Osteoblast (primary cell): ENCODE measurements at regions not wholly inside any gene's neighbourhood (a gene's known extent, or its start where the extent isn't known, plus 50 kb on each side); places are given as distances from the start of the nearest gene placed in this dataset.

ENCODE experiments used
- DNase-seq: peaks from one replicate; pipeline ENCODE4 v3.0.0; 2011; ENCODE audit warnings: low spot score, mixed read lengths; ENCODE audit not compliant: insufficient read length; ENCODE audit errors: missing footprints
- H2AFZ ChIP-seq: 2 replicates; pipeline ENCODE4 v1.6.0; 2011; ENCODE audit warnings: mild to moderate bottlenecking, low read length
- H3K27ac ChIP-seq: 2 replicates; pipeline ENCODE4 v1.5.1; 2011; ENCODE audit warnings: mild to moderate bottlenecking, low read depth, low read length, moderate library complexity
- H3K27me3 ChIP-seq: 2 replicates; pipeline ENCODE4 v1.6.0; 2012; ENCODE audit warnings: mild to moderate bottlenecking, control low read depth, inconsistent platforms, low read length, moderate library complexity; ENCODE audit not compliant: insufficient read depth
- H3K36me3 ChIP-seq: 2 replicates; pipeline ENCODE4 v1.5.1; 2011; ENCODE audit warnings: mild to moderate bottlenecking, low read length, control low read depth, moderate library complexity; ENCODE audit not compliant: insufficient read depth
- H3K4me1 ChIP-seq: 2 replicates; pipeline ENCODE4 v1.5.1; 2011; ENCODE audit warnings: mild to moderate bottlenecking, low read length, control low read depth, moderate library complexity; ENCODE audit not compliant: insufficient read depth
- H3K4me2 ChIP-seq: 2 replicates; pipeline ENCODE4 v1.6.0; 2011; ENCODE audit warnings: mild to moderate bottlenecking, low read length; ENCODE audit not compliant: insufficient read depth
- H3K4me3 ChIP-seq: fragments of 200-600 bp; sonication (generic); 3 replicates; pipeline ENCODE4 v1.5.1; 2012; ENCODE audit warnings: mild to moderate bottlenecking, low read length, inconsistent platforms; ENCODE audit not compliant: insufficient read depth
- H3K79me2 ChIP-seq: 2 replicates; pipeline ENCODE4 v1.6.0; 2012; ENCODE audit warnings: mild to moderate bottlenecking, low read length, control low read depth, inconsistent platforms; ENCODE audit not compliant: insufficient read depth
- H3K9me3 ChIP-seq: 2 replicates; pipeline ENCODE4 v1.5.1; 2011; ENCODE audit warnings: low read depth, low read length, control low read depth
- H4K20me1 ChIP-seq: 2 replicates; pipeline ENCODE4 v1.6.0; 2012; ENCODE audit warnings: mild to moderate bottlenecking, low read length, control low read depth; ENCODE audit not compliant: insufficient read depth
- TF ChIP-seq, protein P1 (sequence below): IDR thresholded peaks from 2 replicates; pipeline ENCODE4 v1.5.1; 2011; ENCODE audit warnings: mild to moderate bottlenecking, low read depth, low read length, moderate library complexity; ENCODE audit errors: extremely low read depth

GRCh38 chr4:183563874-183564273 is 59.0 kb downstream of the ING2 start:
- Histone ChIP-seq H3K4me1 (peaks cover 8% of the 10 kb centered on the region), H2AFZ (no peak overlapping the region), H3K9me3 (no peaks in the 10 kb centered on the region), H3K79me2 (no peaks in the 10 kb centered on the region), H3K27me3 (peaks cover 6% of the 10 kb centered on the region), H3K36me3 (no peaks in the 10 kb centered on the region), H3K4me3 (no peak overlapping the region), H4K20me1 (no peaks in the 10 kb centered on the region), H3K4me2 (no peak overlapping the region), H3K27ac (no peak overlapping the region)
- DNase-seq, result peak; percentile 51
- TF ChIP-seq, protein P1, sequence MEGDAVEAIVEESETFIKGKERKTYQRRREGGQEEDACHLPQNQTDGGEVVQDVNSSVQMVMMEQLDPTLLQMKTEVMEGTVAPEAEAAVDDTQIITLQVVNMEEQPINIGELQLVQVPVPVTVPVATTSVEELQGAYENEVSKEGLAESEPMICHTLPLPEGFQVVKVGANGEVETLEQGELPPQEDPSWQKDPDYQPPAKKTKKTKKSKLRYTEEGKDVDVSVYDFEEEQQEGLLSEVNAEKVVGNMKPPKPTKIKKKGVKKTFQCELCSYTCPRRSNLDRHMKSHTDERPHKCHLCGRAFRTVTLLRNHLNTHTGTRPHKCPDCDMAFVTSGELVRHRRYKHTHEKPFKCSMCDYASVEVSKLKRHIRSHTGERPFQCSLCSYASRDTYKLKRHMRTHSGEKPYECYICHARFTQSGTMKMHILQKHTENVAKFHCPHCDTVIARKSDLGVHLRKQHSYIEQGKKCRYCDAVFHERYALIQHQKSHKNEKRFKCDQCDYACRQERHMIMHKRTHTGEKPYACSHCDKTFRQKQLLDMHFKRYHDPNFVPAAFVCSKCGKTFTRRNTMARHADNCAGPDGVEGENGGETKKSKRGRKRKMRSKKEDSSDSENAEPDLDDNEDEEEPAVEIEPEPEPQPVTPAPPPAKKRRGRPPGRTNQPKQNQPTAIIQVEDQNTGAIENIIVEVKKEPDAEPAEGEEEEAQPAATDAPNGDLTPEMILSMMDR, result no peak

GRCh38 chr4:183571350-183571941 is 66.6 kb downstream of the ING2 start:
- no peaks in the 10 kb centered on the region for H4K20me1 ChIP-seq
- no peaks in the 10 kb centered on the region for H3K36me3 ChIP-seq
- peak overlapping the region; percentile 56 for H2AFZ ChIP-seq
- peaks cover 7% of the 10 kb centered on the region for H3K27me3 ChIP-seq
- H3K4me3 ChIP-seq, result peak overlapping the region; percentile 23
- H3K27ac ChIP-seq, result no peak overlapping the region
- peaks cover 7% of the 10 kb centered on the region for H3K4me1 ChIP-seq
- TF ChIP-seq, protein P1, result no peak
- peak overlapping the region; percentile 61 for H3K4me2 ChIP-seq
- no peaks in the 10 kb centered on the region for H3K79me2 ChIP-seq
- H3K9me3 ChIP-seq, result no peaks in the 10 kb centered on the region
- peak; percentile 78 for DNase-seq

DNA sequence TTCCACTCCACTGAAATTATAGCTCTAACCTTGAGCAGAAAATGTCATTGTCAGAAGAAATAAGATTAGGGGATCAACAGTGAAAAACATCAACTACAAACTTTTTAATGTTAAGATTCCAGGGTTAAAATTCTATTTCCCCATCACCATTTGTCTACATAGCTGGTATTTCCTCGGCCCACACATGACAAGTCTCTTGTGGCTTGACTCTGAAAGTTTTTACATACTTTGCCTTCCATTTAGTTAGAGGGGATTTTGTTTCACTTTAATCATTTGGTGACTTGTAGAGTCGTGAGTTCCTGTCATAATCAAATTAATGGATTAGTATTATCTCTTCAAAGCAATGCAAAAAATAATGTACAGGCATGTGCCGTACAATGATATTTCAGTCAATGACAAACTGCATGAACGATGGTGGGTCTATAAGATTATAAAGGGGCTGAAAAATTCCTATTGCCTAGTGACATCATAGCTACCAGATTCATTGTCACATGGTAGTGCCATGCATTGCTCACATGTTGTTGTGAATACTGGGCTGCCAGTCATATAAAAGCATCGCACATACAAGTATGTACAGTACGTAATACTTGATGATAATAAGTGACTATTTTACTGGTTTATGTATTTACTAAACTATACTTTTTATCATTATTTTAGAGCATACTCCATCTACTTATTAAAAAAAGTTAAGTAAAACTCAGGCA is 72.0 kb downstream of the ING2 start:
- Histone ChIP-seq H3K79me2 (no peaks in the 10 kb centered on the region), H3K36me3 (no peaks in the 10 kb centered on the region), H3K4me2 (no peak overlapping the region), H3K27ac (no peak overlapping the region), H3K9me3 (no peaks in the 10 kb centered on the region), H3K27me3 (no peaks in the 10 kb centered on the region), H4K20me1 (no peaks in the 10 kb centered on the region), H3K4me3 (no peak overlapping the region), H3K4me1 (peaks cover 5% of the 10 kb centered on the region), H2AFZ (peak overlapping the region; percentile 29)
- no peak for DNase-seq
- TF ChIP-seq, protein P1, result no peak

DNA sequence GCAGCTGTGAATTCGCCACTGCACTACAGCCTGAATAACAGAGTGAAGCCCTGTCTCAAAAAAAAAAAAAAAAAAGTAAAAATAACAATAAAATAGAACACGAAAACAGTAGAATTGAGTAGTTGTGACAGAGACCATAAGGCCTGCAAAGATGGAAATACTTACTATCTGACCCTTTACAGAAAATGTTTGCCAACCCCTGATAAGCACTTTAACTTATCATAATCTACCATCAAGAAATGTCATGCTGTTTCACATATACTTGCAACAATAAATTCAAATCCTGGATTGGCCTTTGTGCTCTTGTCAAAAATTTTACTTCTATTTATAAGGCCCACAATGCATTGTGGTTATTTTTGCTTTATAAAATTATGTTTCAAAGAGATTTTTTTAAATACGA is 75.5 kb downstream of the ING2 start:
- no peak overlapping the region for H3K27ac ChIP-seq
- H3K4me1 ChIP-seq, result peaks cover 5% of the 10 kb centered on the region
- no peaks in the 10 kb centered on the region for H3K27me3 ChIP-seq
- H3K79me2 ChIP-seq, result no peaks in the 10 kb centered on the region
- H4K20me1 ChIP-seq, result no peaks in the 10 kb centered on the region
- no peak overlapping the region for H2AFZ ChIP-seq
- no peaks in the 10 kb centered on the region for H3K9me3 ChIP-seq
- no peak overlapping the region for H3K4me3 ChIP-seq
- DNase-seq, result no peak
- H3K36me3 ChIP-seq, result no peaks in the 10 kb centered on the region
- TF ChIP-seq, protein P1, result no peak
- H3K4me2 ChIP-seq, result no peak overlapping the region
